NCI-H1048 (cell line): ENCODE measurements at regions not wholly inside any gene's neighbourhood (a gene's known extent, or its start where the extent isn't known, plus 50 kb on each side); places are given as distances from the start of the nearest gene placed in this dataset.

Source experiments
- DNase-seq: peaks from one replicate; lab custom pipeline; 2025; lab: John Stamatoyannopoulos, UW

GRCh38 chr19:28534766-28535351, 678.1 kb downstream of the UQCRFS1 start:
- no peak for DNase-seq

GRCh38 chr19:28532765-28533341, 680.1 kb downstream of the UQCRFS1 start:
- no peak for DNase-seq

DNA sequence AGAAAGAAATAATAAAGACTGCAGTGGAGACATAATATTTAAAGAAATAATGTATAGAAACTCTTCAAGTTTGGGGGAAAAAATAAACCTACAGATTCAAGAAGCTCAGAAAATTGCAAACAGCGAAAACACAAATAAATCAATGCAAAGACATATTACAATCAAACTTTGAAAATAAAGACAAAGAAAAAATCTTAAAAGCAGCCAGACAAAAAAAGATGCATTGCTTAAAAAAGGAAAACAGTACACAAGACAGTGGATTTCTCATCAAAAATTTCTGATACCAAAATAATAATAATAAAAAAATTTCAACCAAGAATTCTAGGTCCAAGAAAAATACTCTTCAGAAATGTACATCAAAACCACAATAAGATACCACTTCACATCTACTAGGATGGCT, 681.0 kb downstream of the UQCRFS1 start:
- DNase-seq = no peak

- no peak for DNase-seq
These were observed 682.4 kb downstream of the UQCRFS1 start for GRCh38 chr19:28530406-28531035.

- no peak for DNase-seq
These were observed 686.9 kb downstream of the UQCRFS1 start for GRCh38 chr19:28526038-28526437.

GRCh38 chr19:28523619-28524018, 689.3 kb downstream of the UQCRFS1 start:
- no peak for DNase-seq

GRCh38 chr19:28522545-28522922, 690.4 kb downstream of the UQCRFS1 start:
- no peak for DNase-seq

DNA sequence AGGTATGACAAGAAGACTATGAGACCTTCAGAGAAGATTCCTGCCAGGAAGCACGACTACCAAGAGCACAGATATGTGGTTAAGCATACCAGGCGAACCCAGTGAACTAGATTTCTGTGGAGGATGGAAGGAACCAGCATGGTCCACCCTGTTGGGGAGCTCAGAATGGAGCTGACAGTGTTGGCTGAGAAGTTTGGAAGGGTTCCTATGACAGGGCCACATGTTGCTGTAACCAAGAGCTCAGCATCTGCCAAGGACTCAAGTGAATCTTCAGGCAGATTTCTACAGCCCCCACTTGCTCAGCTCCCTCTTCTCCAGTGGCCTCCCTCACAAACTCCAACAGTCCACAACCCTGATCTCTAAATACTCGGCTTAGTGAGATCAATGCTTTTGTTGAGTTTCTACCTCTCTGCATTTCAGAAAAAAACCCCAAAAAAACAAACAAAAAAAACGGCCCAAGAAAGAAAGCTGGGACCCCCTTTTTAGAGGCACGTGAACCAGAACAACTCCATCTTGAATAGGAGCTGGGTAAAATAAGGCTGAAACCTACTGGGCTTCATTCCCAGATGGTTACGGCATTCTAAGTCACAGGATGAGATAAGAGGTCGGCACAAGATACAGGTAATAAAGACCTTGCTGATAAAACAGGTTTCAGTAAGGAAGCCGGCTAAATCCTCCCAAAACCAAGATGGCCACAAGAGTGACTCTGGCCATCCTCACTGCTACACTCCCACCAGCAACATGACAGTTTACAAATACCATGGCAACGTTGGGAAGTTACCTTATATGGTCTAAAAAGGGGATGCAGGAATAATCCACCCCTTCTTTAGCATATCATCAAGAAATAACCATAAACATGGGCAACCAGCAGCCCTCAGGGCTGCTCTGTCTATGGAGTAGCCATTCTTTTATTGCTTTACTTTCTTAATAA, 691.1 kb downstream of the UQCRFS1 start:
- DNase-seq = no peak

DNA sequence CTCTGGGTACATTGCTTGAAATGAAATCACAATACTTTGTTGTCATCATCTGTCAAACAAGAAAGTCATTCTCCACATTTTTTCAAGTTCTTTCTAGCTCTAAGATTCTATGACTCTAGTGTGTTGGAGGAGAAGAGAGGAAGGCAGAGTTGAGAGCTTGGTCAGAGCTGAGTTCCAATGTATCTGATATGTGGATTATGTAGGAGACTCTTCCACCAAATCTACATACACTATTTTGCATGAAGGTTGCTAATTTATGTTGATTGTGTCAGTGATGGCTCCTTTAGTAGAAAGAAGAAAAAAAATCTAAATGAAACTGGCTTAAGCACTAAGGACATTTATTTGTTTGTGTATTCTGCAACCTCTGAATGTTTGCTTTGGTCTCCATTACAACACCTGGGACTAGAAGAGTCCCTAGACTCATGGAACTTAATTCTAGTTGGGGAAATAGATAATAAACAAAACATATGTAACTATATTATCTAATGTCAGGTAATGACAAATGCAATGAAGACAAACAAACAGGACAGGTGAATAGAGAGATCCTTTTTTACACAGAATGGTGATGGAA, 691.9 kb downstream of the UQCRFS1 start:
- no peak for DNase-seq

- no peak for DNase-seq
These were observed 692.7 kb downstream of the UQCRFS1 start for GRCh38 chr19:28519952-28520861.

GRCh38 chr19:28519218-28519779, 693.7 kb downstream of the UQCRFS1 start:
- DNase-seq = no peak

DNA sequence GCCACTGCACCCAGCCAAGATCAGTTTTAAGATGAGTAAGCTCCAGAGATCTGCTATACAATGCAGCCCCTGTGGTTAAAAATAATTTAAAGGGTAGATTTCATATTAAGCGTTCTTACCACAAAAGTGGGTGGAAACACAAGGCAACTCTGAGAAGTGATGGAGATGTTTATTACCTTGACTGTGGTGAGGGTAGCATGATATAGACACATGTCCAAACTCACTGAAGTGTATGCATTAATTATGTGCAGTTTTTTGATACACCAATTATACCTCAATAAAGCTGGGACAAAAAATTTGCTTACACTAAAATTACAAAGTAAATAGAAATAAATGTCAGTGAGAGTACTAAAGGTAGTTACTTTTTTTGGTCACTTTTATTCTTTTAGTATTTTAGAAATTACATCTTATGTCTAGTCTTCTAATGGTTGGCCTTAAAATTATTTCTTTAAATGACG, 696.5 kb downstream of the UQCRFS1 start:
- DNase-seq = no peak

DNA sequence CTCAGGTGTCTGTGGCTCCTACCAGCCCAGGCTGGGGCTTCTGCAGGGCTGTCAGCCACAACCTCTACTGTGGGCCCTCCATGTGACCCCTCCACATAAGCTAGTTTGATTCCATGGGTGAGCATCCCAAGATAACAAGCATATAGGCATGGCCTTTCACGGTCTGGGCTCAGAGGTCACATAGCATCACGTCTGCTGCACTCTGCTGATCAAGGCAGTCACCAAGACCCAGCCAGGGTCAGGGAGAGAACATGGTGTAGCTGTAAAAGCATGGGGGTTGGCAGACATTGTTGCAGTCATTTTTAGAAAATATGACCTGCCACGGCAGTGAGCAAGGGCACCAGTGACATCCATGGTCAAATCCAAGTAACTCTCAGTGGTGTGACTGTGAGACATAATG, 698.8 kb downstream of the UQCRFS1 start:
- DNase-seq = no peak

DNA sequence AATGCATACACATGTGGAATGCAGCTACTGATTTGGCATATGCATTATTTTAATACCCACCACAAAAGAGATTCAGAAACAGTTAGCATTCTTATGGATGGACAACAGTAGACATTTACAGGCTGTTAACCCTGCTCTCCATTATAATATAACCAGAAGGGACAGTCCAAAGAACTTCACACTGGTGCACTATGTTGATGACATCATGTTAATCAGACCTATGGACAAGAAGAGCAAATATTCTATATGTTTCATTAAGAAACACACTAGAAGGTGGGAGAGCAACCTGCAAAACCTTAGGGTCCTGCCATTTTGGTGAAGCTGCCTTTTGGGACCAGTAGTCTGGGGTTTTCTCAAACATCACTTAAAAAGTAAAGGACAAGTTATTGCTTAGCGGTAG, 701.3 kb downstream of the UQCRFS1 start:
- DNase-seq = no peak

DNA sequence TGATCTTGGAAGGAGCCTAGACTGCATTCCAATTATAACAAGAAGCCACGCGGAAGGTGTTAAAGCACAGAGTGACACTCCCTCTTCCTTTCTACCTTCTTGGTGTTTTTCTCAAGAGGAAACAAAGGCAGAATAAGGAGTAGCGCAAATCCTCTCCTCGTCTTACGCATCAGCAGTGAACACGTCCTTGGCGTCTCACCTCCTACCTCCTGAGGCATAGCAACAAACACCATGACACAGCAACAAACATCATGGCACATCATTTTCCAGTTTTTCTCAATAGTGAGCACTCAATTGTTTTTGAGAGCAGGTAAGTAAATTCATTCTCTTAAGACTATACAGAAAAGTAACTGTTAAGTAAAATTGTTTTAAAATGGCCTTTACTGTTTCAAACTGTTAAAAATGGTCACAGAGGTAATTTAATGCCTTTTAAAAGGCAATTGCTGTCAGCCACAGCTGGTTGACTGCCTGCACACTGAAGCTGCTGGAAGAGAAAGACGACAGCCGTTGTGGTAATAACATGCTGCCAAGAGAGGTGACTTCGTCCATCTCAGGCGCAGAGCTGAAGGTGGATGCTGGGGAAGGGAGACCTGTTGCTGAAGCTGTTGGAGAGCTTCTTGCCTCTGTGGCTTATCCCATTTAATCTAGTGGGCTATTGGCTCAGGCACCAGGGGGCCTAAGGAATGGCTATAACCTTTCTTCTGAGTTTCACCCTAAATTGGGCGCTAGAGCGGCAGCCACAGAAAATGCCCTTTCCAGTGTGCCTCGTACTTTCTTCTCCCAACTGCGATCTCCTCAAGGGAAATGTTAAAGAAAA, 703.7 kb downstream of the UQCRFS1 start:
- no peak for DNase-seq

- DNase-seq = no peak
These were observed 704.3 kb downstream of the UQCRFS1 start for GRCh38 chr19:28508666-28509065.

DNA sequence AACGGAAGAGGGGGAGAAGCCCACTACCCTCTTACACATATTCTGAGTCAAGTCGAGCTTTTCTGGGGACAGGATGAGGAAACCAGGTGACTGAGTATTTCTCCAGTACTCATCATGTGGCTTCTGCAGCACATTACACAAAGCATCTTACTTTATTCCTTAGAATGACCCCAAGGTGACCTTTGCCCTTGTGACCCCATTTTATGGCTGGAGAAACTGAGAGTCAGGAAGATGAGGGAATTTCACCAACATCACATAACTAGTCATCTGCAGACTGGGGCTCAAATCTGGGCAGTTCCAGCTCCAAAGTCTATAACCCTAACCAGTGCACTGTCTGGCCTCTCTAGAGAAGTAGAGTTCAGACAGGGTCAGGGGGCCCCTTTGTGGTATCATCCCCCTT, 707.0 kb downstream of the UQCRFS1 start:
- no peak for DNase-seq

- no peak for DNase-seq
These were observed 707.8 kb downstream of the UQCRFS1 start for GRCh38 chr19:28505134-28505533.

GRCh38 chr19:28504727-28505126, 708.2 kb downstream of the UQCRFS1 start:
- no peak for DNase-seq

GRCh38 chr19:28504139-28504538, 708.8 kb downstream of the UQCRFS1 start:
- no peak for DNase-seq
